ENCODE measurements at regions not wholly inside any gene's neighbourhood (a gene's known extent, or its start where the extent isn't known, plus 50 kb on each side); places are given as distances from the start of the nearest gene placed in this dataset.

DNA sequence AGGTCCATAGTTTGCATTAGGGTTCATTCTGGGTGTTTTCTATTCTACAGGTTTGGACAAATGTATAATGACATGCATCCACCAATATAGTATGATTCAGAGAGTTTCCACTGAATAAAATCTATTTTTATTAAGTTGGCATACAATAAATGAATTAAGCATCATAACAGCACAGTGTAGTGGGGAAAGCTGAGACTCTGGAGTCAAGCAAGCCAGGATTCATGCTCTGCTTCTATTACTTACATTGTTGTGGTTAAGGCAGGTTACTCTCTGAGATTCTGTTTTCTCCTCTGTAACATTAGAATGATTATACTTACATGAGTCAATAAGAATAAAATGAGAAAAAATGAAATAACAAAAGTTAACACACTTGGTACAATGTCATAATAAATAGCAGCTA, 131.3 kb downstream of the SLC30A10 start:
- Histone ChIP-seq H3K4me2 (replicated peaks; ENCODE audit: extremely low read depth, low read length, poor library complexity, severe bottlenecking) (no peak overlapping the region), H2AFZ (ENCODE audit: insufficient read depth, low read depth, low read length, poor library complexity, severe bottlenecking) (no peak overlapping the region), H3K4me1 (ENCODE audit: control insufficient read depth in 1 of 2, insufficient read depth in 2 of 2, low read length in 2 of 2) (no peaks in the 10 kb centered on the region), H3K27me3 (ENCODE audit: control insufficient read depth in 2 of 2, insufficient read depth in 2 of 2, low read length in 2 of 2) (no peaks in the 10 kb centered on the region), H3K79me2 (ENCODE audit: insufficient read depth, low read length) (no peaks in the 10 kb centered on the region), H3K4me3 (replicated peaks in 1 of 3; ENCODE audit: low read depth in 2 of 3, low read length in 3 of 3) (no peak overlapping the region), H3K9ac (ENCODE audit: insufficient read depth, low read length, poor library complexity, severe bottlenecking) (no peak overlapping the region), H4K20me1 (ENCODE audit: insufficient read depth, low read length) (no peaks in the 10 kb centered on the region), H3K36me3 (replicated peaks in 1 of 2; ENCODE audit: control insufficient read depth in 1 of 2, insufficient read depth in 2 of 2, low read length in 2 of 2) (no peaks in the 10 kb centered on the region), H3K27ac (ENCODE audit: low read depth in 1 of 2, low read length in 2 of 2) (no peak overlapping the region), H3K9me3 (replicated peaks in 1 of 2; ENCODE audit: control insufficient read depth in 1 of 2, insufficient read depth in 1 of 2, low read length in 2 of 2) (no peaks in the 10 kb centered on the region)
- Mint-ChIP-seq H3K4me1 (no peaks in the 10 kb centered on the region), H3K36me3 (no peaks in the 10 kb centered on the region), H3K27ac (no peak overlapping the region), H3K4me3 (no peak overlapping the region), H3K9me3 (peaks cover 0 to 5% (median 0%) of the 10 kb centered on the region in 7 donors), H3K27me3 (ENCODE audit: low read depth in 3 of 3) (peaks cover 2 to 9% (median 5%) of the 10 kb centered on the region in 3 donors)
- no peak for DNase-seq
- intact Hi-C loops (cut with micrococcal nuclease), result no loop called here
- TF ChIP-seq, protein P1, sequence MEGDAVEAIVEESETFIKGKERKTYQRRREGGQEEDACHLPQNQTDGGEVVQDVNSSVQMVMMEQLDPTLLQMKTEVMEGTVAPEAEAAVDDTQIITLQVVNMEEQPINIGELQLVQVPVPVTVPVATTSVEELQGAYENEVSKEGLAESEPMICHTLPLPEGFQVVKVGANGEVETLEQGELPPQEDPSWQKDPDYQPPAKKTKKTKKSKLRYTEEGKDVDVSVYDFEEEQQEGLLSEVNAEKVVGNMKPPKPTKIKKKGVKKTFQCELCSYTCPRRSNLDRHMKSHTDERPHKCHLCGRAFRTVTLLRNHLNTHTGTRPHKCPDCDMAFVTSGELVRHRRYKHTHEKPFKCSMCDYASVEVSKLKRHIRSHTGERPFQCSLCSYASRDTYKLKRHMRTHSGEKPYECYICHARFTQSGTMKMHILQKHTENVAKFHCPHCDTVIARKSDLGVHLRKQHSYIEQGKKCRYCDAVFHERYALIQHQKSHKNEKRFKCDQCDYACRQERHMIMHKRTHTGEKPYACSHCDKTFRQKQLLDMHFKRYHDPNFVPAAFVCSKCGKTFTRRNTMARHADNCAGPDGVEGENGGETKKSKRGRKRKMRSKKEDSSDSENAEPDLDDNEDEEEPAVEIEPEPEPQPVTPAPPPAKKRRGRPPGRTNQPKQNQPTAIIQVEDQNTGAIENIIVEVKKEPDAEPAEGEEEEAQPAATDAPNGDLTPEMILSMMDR (IDR thresholded peaks at IDR 0.05), result no peak

DNA sequence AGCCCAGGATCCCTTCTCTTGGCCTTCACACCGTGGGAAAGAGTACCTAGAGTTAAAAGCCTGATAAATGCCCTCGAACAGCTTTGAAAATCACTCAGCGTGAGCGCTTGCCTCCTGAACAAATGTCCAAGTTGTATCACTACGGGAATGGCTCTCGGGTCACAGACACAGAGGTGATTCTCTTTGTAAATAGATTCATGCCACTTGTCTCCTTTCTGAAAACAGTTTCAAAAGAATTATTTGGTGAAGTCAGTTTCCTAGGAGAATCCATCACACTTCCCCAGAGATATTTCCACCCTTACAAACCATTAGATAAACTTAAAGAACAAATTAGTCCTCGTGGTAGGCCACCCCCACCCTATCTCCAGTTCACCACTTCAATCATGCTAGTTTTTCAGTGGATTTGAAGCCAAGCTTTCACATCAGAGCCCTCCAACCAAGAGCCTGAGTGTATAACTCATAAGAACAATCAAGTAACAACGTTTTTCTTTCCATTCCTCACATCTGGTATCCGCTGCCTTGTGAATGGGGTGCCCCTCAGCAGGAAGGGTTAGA, 132.9 kb downstream of the SLC30A10 start:
- peaks cover under 1 to 9% (median 4%) of the 10 kb centered on the region in 3 donors for H3K27me3 Mint-ChIP-seq (ENCODE audit: low read depth in 3 of 3)
- Histone ChIP-seq H3K9me3 (replicated peaks in 1 of 2; ENCODE audit: control insufficient read depth in 1 of 2, insufficient read depth in 1 of 2, low read length in 2 of 2) (no peaks in the 10 kb centered on the region), H3K4me2 (replicated peaks; ENCODE audit: extremely low read depth, low read length, poor library complexity, severe bottlenecking) (no peak overlapping the region), H3K27ac (ENCODE audit: low read depth in 1 of 2, low read length in 2 of 2) (no peak overlapping the region), H2AFZ (ENCODE audit: insufficient read depth, low read depth, low read length, poor library complexity, severe bottlenecking) (no peak overlapping the region), H3K36me3 (replicated peaks in 1 of 2; ENCODE audit: control insufficient read depth in 1 of 2, insufficient read depth in 2 of 2, low read length in 2 of 2) (no peaks in the 10 kb centered on the region), H3K9ac (ENCODE audit: insufficient read depth, low read length, poor library complexity, severe bottlenecking) (no peak overlapping the region), H3K79me2 (ENCODE audit: insufficient read depth, low read length) (no peaks in the 10 kb centered on the region), H3K4me3 (replicated peaks in 1 of 3; ENCODE audit: low read depth in 2 of 3, low read length in 3 of 3) (no peak overlapping the region), H4K20me1 (ENCODE audit: insufficient read depth, low read length) (no peaks in the 10 kb centered on the region), H3K4me1 (ENCODE audit: control insufficient read depth in 1 of 2, insufficient read depth in 2 of 2, low read length in 2 of 2) (no peaks in the 10 kb centered on the region), H3K27me3 (ENCODE audit: control insufficient read depth in 2 of 2, insufficient read depth in 2 of 2, low read length in 2 of 2) (no peaks in the 10 kb centered on the region)
- H3K27ac Mint-ChIP-seq, result no peak overlapping the region
- DNase-seq, result no peak
- H3K4me1 Mint-ChIP-seq, result no peaks in the 10 kb centered on the region
- 87% methylated on average over 7 of the region's 9 CpGs for WGBS (ENCODE audit: insufficient coverage)
- intact Hi-C loops (cut with micrococcal nuclease), result no loop called here
- peaks cover 0 to 5% (median 0%) of the 10 kb centered on the region in 7 donors for H3K9me3 Mint-ChIP-seq
- TF ChIP-seq, protein P1 (IDR thresholded peaks at IDR 0.05), result no peak
- H3K36me3 Mint-ChIP-seq, result no peaks in the 10 kb centered on the region
- no peak overlapping the region for H3K4me3 Mint-ChIP-seq
